ENCODE measurements at regions not wholly inside any gene's neighbourhood (a gene's known extent, or its start where the extent isn't known, plus 50 kb on each side); places are given as distances from the start of the nearest gene placed in this dataset.

DNA sequence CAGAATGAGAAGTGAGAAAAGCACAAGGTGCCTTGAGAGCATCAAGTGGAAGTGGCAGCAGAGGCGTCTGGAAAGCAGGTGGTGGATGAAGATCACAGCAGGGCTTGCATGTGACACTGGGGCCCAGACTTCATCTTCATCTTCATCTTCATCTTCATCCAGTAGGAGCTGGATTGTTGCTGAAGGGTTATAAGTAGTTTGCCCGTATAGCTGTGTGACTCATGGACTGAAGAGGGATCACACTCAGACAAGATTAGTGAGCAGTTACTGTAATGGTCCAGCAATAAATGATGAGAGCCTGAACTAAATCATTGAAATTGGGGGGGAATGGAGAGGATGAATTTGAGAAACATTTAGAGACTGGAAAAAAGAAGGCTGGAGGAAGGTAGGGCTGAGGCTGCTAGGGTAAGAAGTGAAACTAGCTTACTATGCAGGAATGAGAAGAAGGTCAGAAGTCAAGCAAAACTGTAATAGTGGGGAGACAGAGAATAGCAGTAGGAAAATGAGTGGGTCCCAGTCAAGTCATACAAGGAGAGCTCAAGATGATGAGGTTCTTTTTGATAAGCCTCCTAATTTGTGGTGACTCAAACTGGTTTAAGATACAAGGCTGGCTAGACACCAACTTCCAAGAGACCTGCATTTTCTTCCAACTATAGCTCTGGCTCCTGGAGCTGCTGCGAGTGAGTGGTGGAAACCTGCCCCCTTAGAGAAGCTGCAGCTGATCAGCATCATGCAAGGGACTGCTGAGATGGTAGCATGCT lies 92.3 kb upstream of the BEND6 start:
- DNase-seq = peak; percentile 56

DNA sequence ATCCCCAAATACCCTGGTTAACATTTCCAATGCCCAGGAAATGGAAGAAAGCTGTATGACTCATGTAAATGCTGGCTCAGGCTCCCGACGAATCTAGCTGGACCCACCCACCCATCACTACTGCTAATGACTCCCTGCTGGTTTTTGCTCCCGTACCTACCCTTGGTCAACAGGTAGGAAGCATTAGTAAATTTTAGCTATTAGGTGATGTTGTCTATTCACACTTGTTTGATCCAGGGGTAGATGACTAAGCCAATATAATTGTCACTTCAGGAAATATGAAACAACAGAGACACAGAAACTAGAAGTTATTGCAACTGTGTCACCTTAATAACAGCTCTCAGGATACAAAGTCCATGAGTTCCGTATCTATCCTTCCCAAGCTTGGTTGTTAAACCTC lies 94.4 kb upstream of the BEND6 start:
- peak; percentile 58 for DNase-seq

- no peak for DNase-seq
Measured at GRCh38 chr6:56856036-56856580, 98.8 kb upstream of the BEND6 start.

DNA sequence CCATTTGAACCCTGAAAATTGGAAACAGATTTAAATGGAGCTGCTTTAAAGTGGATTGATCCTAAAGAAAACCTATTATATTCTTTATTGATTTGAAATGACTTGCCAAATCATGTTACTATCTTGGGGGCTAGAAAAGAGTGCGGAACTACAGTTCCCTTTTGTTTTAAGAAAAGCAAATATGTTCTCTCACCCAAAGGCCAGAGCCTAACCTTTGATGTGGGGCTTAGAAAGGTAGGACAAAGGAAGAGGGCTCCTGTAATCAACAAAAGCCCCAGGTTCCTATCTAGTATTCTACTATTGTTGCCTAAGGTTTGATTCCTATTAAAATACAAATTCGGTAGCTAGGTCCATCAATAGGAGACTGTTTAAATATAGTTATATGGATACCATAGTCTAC lies 100.8 kb upstream of the BEND6 start:
- no peak for DNase-seq

GRCh38 chr6:56853541-56853940 lies 101.4 kb upstream of the BEND6 start:
- no peak for DNase-seq

DNA sequence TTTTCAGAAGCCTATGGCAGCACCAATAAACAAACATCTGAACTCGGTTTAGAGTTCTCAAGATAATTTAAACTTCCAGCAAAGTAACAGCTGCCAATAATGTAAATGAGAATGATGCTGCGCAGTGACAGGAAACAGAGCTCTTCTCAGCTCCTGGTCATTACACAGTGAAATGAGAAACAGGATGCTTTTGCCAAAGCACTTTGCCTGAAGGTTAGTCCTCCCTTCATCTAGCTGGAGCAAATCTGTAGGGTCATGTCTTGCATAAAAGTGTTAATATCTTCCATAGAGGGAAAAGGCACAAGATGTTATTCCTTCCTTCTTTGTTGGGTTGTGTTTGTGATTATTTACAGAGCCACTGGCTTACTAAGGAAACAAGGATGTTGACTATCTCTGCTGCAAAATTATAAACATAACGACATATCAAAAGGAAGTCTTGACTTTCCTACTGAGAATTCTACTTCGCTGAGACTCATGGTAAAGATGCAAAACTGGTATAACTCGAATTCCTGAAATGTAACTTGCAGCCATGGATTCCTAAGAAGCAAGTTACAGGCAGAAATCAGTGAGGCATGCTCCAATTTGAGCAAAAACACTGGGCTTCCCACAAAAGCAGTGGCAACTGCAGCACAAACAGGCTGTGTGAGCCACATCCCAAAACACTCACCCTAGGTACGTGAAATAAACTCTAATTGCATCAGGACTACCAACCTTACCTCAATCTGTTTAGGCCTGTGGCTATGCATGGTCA lies 102.5 kb upstream of the BEND6 start:
- no peak for DNase-seq

- DNase-seq = peak; percentile 87
Measured at GRCh38 chr6:56851541-56852259, 103.2 kb upstream of the BEND6 start.

DNA sequence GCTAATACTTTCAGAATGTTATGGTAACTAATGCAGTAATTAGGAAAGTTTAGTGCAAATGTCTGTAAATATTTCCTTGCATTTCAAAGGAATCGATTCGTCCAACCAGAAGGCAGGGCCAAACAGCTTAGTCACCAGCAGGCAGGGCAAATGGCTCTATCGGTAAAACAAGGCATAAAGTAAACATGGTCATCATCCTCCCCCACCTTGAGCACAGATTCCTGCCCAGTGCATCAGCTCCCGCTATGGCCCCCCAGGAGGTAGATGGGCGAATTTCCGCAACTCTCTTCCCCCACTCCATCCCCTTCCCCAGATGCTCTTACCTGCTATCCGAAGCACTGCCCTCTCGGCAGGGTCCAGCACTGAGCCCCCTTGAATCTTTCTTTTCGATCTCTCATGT lies 103.8 kb upstream of the BEND6 start:
- DNase-seq = peak; percentile 66

DNA sequence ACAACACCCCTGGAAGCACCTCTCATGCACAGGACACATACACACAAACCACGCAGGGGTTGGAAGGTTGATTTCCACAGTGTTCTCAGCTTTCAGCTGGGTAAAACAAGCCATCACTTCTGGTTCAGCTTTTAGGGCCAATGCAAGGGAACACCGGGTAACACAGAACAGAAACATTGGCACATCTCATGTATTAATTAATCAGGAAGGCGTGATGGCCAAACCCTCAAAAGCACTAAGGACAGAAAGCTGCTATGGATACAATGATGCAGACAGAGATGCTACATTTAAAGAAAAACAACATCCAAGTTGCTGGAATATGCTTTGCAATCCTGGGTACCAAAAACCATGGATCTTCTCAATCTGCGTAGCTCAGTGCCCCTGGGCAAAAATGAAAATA lies 104.3 kb upstream of the BEND6 start:
- no peak for DNase-seq

DNA sequence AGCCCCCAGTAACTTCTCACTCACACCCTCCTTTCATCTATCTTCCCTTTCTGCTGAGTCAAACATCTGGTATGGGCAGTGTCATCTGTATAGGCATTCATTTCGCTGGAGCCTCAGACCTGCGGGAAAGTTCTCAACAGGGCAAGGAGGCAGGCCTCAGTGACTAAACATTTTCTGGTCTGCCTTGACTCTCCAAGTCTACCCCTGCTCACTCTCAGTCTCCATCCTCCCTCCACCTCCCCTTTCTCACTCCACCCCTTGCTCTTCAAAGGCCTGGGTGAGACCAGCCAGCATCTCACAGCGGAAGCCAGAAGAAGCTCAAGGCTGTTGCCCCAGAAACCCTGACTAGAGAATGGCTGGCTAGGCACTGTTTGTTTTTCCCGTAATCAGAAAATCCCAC lies 105.0 kb upstream of the BEND6 start:
- peak; percentile 80 for DNase-seq

DNA sequence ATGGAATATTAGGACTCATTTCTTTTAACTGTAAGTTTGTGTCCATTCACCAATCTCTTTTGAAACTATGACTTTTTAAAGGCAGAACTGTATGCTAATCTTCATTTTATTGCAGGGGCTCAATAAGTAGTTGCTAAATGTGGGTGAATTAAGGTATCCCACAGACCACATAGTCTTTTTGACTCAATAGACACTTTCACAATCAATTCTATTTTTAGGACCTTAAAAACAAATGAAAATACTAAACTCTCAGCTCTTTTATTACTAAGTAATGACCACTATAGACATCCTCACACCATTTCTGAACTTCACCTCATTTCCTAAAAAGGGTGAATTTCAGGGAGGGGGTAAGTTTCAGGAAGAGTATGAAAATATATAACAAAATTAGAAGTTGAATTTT lies 106.8 kb upstream of the BEND6 start:
- no peak for DNase-seq

GRCh38 chr6:56845032-56845431 lies 109.9 kb upstream of the BEND6 start:
- DNase-seq = no peak

DNA sequence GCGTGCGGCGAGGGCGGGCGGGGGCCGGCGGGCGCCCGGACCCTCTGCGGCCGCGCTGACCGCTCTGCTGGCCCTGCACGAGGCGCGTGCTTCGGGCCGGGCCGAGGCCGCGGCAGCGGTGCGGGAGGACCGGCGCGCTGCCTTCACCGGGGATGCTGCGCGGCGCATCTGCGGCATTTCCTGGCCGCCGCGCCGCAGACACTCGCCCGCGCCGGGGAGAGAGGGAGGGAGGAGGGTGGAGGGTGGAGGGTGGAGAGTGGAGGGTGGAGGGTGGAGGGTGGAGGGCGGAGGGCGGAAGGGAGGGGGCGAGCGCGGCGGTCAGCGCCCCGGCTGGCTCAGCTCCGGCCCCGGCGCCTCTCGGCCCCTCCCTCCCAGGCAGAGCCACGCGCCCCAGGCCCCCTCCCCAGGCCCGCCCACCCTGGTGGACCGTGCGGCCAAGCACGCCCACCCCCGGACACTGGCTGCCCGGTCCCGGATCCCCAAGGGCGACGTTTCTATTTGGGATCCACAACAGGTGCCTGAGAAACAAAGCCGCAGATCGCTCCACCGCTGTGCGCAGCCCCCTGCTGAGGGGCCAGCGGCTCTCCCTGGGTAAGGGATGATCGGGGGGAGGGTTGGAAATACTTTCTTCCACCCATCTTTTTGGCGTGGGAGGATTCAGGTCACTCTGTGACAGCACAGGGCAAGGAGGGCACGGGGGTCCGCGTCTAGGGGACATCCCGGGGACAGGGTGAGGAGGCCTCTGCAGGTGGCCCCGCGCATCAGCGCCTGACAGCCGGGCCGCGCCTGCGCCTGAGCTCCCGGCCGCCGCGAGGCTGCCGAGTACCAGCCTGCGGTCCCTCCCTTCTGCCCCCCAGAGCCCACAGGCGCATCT lies 111.2 kb upstream of the BEND6 start:
- peak; percentile 83 for DNase-seq

DNA sequence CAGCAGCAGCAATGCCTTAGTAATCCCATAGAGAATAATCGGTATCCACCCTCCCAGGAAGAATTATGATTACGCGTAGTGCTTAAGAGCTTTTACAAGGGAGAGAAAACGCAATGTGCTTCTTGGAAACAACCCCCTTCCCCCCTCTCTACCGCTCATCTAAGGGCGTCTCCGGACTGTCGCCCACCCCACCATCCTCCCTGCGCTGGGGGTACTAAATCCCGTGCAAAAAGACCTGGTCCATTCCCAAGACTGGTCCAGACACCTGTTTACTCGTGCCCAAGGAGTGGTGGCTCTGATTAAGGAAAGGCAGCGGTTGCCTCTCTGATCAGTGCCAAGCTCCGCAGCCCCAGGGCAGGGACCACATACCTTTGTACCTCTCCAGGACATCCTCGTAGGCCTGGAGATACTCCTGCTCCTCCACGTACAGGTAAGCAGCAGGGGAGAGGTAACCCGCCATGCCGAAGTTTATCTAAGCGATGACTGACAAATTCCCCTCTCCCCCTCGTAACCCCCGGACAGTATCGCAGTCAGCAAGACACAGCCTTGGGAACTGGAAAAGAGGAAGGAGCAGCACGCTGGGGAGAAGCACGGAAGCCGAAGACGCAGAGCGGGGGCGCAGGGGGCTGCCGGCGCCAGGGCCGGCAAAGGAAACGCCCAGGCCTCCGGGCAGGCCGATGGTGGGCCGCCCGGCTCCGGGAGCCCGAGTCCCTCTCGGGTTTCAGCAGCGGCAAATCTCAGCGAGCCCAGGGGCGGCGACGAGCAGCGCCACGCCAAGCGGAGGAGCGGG lies 112.0 kb upstream of the BEND6 start:
- peak; percentile 51 for DNase-seq

DNA sequence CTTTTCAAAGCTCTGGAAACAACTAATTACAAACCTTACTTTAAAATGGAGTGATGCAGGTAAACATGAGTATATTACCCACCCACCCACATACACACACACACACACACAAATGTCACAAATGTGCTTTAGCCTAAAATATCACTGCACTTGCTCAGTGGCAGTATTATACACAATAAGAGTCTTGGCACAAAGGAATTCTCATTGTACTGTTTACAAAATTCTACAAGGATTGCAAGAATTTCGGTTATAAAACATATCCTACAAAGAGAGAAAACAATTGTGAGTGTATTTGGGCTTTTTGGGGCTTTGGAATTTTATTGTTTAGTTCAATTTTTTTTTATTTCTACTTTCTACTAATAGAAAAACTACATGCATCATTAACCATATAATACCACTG lies 113.2 kb upstream of the BEND6 start:
- no peak for DNase-seq

- DNase-seq = no peak
Measured at GRCh38 chr6:56841381-56841749, 113.5 kb upstream of the BEND6 start.

- peak; percentile 87 for DNase-seq
Measured at GRCh38 chr6:56840467-56841380, 114.2 kb upstream of the BEND6 start.

GRCh38 chr6:56839533-56840183 lies 115.2 kb upstream of the BEND6 start:
- DNase-seq = no peak

DNA sequence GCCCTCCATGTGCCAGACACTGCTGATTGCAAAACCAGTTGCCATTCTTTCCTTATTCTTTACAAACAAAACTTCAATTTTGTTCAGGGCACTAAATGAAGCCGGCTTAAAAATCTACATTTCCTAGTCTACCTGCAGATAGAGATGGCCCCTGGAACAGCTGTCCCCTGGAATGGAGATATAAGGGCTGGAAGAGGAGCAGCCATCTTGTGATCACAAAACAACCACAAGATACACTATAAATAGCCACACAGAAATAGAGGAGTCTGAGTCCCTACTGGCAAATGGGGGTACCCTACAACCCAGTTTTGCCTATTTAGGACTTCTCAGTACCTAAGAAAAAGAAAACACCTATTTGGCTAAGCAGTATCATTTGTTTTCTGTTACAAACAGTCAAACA lies 115.9 kb upstream of the BEND6 start:
- no peak for DNase-seq

DNA sequence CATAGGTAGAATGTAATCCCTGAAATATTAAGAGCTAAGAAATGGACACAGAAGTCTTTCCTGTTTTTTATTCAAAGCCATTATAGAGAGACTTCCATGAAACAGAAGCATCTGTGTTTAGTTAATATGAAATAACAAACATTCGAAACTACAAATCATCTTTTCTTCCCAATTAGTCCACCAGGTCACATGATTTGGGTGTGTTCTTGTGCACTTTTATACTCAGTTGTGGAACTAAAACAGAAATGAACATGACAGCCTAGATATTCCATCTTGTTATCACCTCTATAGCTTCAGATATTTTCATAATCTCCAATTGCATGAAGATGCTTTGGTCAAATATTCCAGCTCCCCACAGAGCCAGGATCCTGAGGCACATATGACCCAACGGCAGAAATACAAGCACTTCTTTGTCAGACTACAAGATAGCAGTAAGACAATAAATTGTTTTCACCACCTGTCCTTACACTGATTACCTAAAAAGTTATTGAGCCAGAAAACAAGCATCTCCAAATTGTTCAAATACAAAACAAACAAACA lies 116.8 kb upstream of the BEND6 start:
- no peak for DNase-seq
